H1 (cell line): ENCODE measurements at regions not wholly inside any gene's neighbourhood (a gene's known extent, or its start where the extent isn't known, plus 50 kb on each side); places are given as distances from the start of the nearest gene placed in this dataset.

ENCODE experiments used
- ASH2L ChIP-seq: fragments of 200-600, 300-600 bp; sonication (generic); IDR thresholded peaks from one replicate; pipeline ENCODE4 v1.7.1; 2017; ENCODE audit warnings: low read length
- CBX5 ChIP-seq: fragments of 300-800, 300-1000 bp; sonication (generic); IDR thresholded peaks from 2 replicates; pipeline ENCODE4 v1.7.1; 2016; ENCODE audit warnings: antibody characterized with exemption, low read length, low read depth
- EP300 ChIP-seq, 2 experiments: IDR thresholded peaks; 1 replicate in 1 of 2; 2 replicates in 1 of 2; pipeline ENCODE4 v1.6.1; 2011 to 2012; ENCODE audit warnings: low read depth in 2 of 2, low read length in 2 of 2, mild to moderate bottlenecking in 2 of 2, borderline replicate concordance in 1 of 2, inconsistent platforms in 1 of 2, moderate library complexity in 1 of 2
- KDM1A ChIP-seq: fragments of 200-600, 300-600 bp; sonication (generic); IDR thresholded peaks from 2 replicates; pipeline ENCODE4 v1.7.1; 2016; ENCODE audit warnings: mild to moderate bottlenecking, low read length, borderline replicate concordance
- POU5F1 ChIP-seq: IDR thresholded peaks from 2 replicates; pipeline ENCODE4 v1.6.1; 2011; ENCODE audit warnings: low read depth, mild to moderate bottlenecking, low read length, moderate library complexity
- SP4 ChIP-seq: IDR thresholded peaks from 2 replicates; pipeline ENCODE4 v1.6.1; 2012; ENCODE audit warnings: low read length, inconsistent platforms
- SRF ChIP-seq: IDR thresholded peaks from 2 replicates; pipeline ENCODE4 v1.6.1; 2011; ENCODE audit warnings: mild to moderate bottlenecking, low read depth, low read length, moderate library complexity
- TBP ChIP-seq: IDR thresholded peaks from 2 replicates; pipeline ENCODE4 v1.6.1; 2011; ENCODE audit warnings: low read depth, low read length, improper control_type of control experiment

DNA sequence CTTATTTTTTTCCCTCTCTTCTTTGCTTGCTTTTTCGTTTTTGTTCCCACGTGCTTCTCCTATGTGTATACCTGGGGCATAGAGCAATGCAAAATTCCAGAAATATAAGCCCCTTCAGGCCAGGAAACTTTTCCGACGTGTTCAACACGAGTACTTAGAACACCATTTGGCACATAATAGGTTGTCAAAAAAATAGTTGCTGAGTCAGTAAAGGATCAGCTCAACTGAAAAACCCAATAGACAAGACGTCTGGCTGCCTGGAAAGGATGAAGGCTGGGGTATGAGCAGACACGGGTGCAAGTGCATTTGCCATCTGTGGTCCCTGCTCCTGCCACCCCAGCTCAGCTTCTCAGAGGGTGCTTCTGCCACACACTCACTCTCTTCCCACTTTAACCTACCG lies 823.0 kb upstream of the SOX11 start (continued):
- TF ChIP-seq EP300 (IDR thresholded peaks at IDR 0.05; ENCODE audit: borderline replicate concordance in 1 of 2, low read depth in 2 of 2, low read length in 2 of 2) (no peak), SRF (no peak), TBP (no peak), SP4 (no peak), ASH2L (no peak), POU5F1 (no peak), KDM1A (no peak), CBX5 (no peak)
